ENCODE measurements at regions not wholly inside any gene's neighbourhood (a gene's known extent, or its start where the extent isn't known, plus 50 kb on each side); places are given as distances from the start of the nearest gene placed in this dataset.

GRCh38 chr4:10315638-10316037, 141.6 kb downstream of the ZNF518B start:
- H3K4me1 ChIP-seq (ENCODE audit: control insufficient read depth in 1 of 2, insufficient read depth in 2 of 2, low read length in 2 of 2): no peaks in the 10 kb centered on the region
- H4K20me1 ChIP-seq (ENCODE audit: insufficient read depth): no peaks in the 10 kb centered on the region
- POLR2A ChIA-PET: no interaction called here
- H3K79me2 ChIP-seq (ENCODE audit: insufficient read depth, low read length): no peaks in the 10 kb centered on the region
- H3K36me3 ChIP-seq (ENCODE audit: control insufficient read depth in 1 of 2, insufficient read depth in 2 of 2, low read length in 2 of 2): no peaks in the 10 kb centered on the region
- no peak overlapping the region for H3K4me3 ChIP-seq (replicated peaks in 1 of 2; ENCODE audit: low read depth in 1 of 2, low read length in 2 of 2)
- ATAC-seq (no peak), DNase-seq (ENCODE audit: low read depth, low spot score) (no peak)
- H3K4me2 ChIP-seq (ENCODE audit: low read length): no peak overlapping the region
- no TSS peak for BruUV-seq (replicated peaks)
- H3K9me2 ChIP-seq (ENCODE audit: insufficient read depth): no peaks in the 10 kb centered on the region
- no peak overlapping the region for H3K9ac ChIP-seq (ENCODE audit: low read length)
- H3K9me3 ChIP-seq (ENCODE audit: control insufficient read depth in 1 of 2, insufficient read depth in 1 of 2, low read depth in 1 of 2, low read length in 2 of 2): no peaks in the 10 kb centered on the region
- RAD21 ChIA-PET (ENCODE audit: low non-redundant PET in 1 of 2, low total read pairs in 2 of 2, uncharacterized antibody in 2 of 2, unreplicated experiment in 2 of 2): no interaction called here
- peaks cover 42% of the 10 kb centered on the region for H3K27me3 ChIP-seq (ENCODE audit: insufficient read depth, low read length)
- CTCF ChIA-PET: no interaction called here
- no peak overlapping the region for H2AFZ ChIP-seq (ENCODE audit: low read depth, low read length, poor library complexity, severe bottlenecking)
- no peak overlapping the region for H3K27ac ChIP-seq (ENCODE audit: low read depth, low read length)
- TF ChIP-seq CEBPB (IDR thresholded peaks at IDR 0.05; ENCODE audit: low read depth) (no peak), ATF3 (IDR thresholded peaks at IDR 0.05) (no peak), CTCF (IDR thresholded peaks at IDR 0.05 in 2 of 3, conservative IDR thresholded peaks at IDR 0.05 in 1 of 3; ENCODE audit: borderline replicate concordance in 1 of 3, insufficient read depth in 1 of 3, low read depth in 2 of 3, low read length in 2 of 3) (no peak), CBX3 (IDR thresholded peaks at IDR 0.05; ENCODE audit: low read depth) (no peak), FOSL1 (IDR thresholded peaks at IDR 0.05; ENCODE audit: low read depth) (no peak), ZNF274 (IDR thresholded peaks at IDR 0.05; ENCODE audit: low read depth, low read length) (no peak), EGR1 (IDR thresholded peaks at IDR 0.05; ENCODE audit: low read depth) (no peak), YY1 (IDR thresholded peaks at IDR 0.05; ENCODE audit: extremely low read depth, insufficient replicate concordance, low read depth, low read length) (no peak), ZFX (IDR thresholded peaks at IDR 0.05) (no peak), ZBTB33 (IDR thresholded peaks at IDR 0.05; ENCODE audit: extremely low read depth, insufficient replicate concordance, low read length) (no peak), SRF (IDR thresholded peaks at IDR 0.05; ENCODE audit: low read depth) (no peak), JUND (IDR thresholded peaks at IDR 0.05) (no peak), EZH2 (IDR thresholded peaks at IDR 0.05) (no peak), RAD21 (IDR thresholded peaks at IDR 0.05; ENCODE audit: low read depth) (no peak), EZH2phosphoT487 (IDR thresholded peaks at IDR 0.05; ENCODE audit: borderline replicate concordance) (no peak)
- intact Hi-C loops (cut with micrococcal nuclease): no loop called here

Measured in HCT116 (cell line).